Kidney (tissue), 13 donors: ENCODE measurements at regions not wholly inside any gene's neighbourhood (a gene's known extent, or its start where the extent isn't known, plus 50 kb on each side); places are given as distances from the start of the nearest gene placed in this dataset.

Source experiments
- DNase-seq, 5 donors: peaks; one replicate each; pipeline ENCODE4 v3.0.0-alpha.2; 2013 to 2020
- FAIRE-seq: peaks from 2 replicates; lab custom pipeline; 2012; peaks lifted over from hg19 to GRCh38; lab: Jason Lieb, UNC
- H3K27ac ChIP-seq, 2 donors: one replicate each; pipeline ENCODE4 v1.7.0; 2013; ENCODE audit warnings: low read depth in 2 of 2, low read length in 2 of 2, inconsistent platforms in 1 of 2
- H3K27me3 ChIP-seq: one replicate; pipeline ENCODE4 v1.7.1; 2013; ENCODE audit warnings: low read length, inconsistent platforms; ENCODE audit not compliant: control insufficient read depth, insufficient read depth
- H3K36me3 ChIP-seq, 3 donors: one replicate each; pipeline versions ENCODE4 v1.7.0 to v1.7.1; 2013; ENCODE audit warnings: low read length in 3 of 3, control low read depth in 1 of 3, inconsistent platforms in 1 of 3; ENCODE audit not compliant: insufficient read depth in 3 of 3, control insufficient read depth in 2 of 3
- H3K4me1 ChIP-seq, 3 donors: one replicate each; pipeline versions ENCODE4 v1.7.0 to v1.7.1; 2013; ENCODE audit warnings: low read length in 3 of 3, inconsistent platforms in 1 of 3, low read depth in 1 of 3; ENCODE audit not compliant: control insufficient read depth in 2 of 3, insufficient read depth in 2 of 3
- H3K4me3 ChIP-seq, 3 donors: one replicate each; pipeline versions ENCODE4 v1.7.0 to v1.8.1; 2013; ENCODE audit warnings: low read length in 3 of 3, control low read depth in 1 of 3, inconsistent platforms in 1 of 3
- H3K9ac ChIP-seq, 3 donors: one replicate each; pipeline versions ENCODE4 v1.7.0 to v1.7.1; 2013; ENCODE audit warnings: low read length in 3 of 3, control low read depth in 1 of 3, inconsistent platforms in 1 of 3
- H3K9me3 ChIP-seq, 3 donors: one replicate each; pipeline versions ENCODE4 v1.7.0 to v1.7.1; 2013; ENCODE audit warnings: low read length in 3 of 3, control low read depth in 1 of 3, inconsistent platforms in 1 of 3; ENCODE audit not compliant: control insufficient read depth in 2 of 3, insufficient read depth in 1 of 3
- CTCF ChIP-seq: IDR thresholded peaks from 3 replicates; pipeline ENCODE4 v1.5.1; 2012; ENCODE audit warnings: mild to moderate bottlenecking, moderate library complexity, borderline replicate concordance; ENCODE audit not compliant: insufficient read depth; ENCODE audit errors: extremely low read depth
- intact Hi-C: fragments of 100-400 bp; cut with DNase I; formaldehyde crosslinking; loops from one replicate; pipeline ENCODE4 v1.11.1; 2022
- donor health status: control.
- donor health status: control.
- donor health status: control.
- donor health status: control.
- donor health status: control.
- donor health status: DM: yes; HTN: yes; CAD: no.
- donor health status: Normal renal cell carcinoma (clear cell type).

GRCh38 chr7:131241386-131241785 is 86.3 kb upstream of the MKLN1 start:
- H3K4me1 ChIP-seq: no peaks in the 10 kb centered on the region
- no peaks in the 10 kb centered on the region for H3K27me3 ChIP-seq
- no peak for TF ChIP-seq CTCF
- H3K9me3 ChIP-seq: no peaks in the 10 kb centered on the region
- no peak overlapping the region for H3K9ac ChIP-seq
- no peak for FAIRE-seq
- intact Hi-C loops: no loop called here
- no peak for DNase-seq
- H3K4me3 ChIP-seq: no peak overlapping the region
- no peak overlapping the region for H3K27ac ChIP-seq
- H3K36me3 ChIP-seq: no peaks in the 10 kb centered on the region

GRCh38 chr7:131242123-131242650 is 85.5 kb upstream of the MKLN1 start:
- Histone ChIP-seq H3K4me1 (no peaks in the 10 kb centered on the region), H3K4me3 (no peak overlapping the region), H3K9ac (no peak overlapping the region), H3K9me3 (no peaks in the 10 kb centered on the region), H3K27ac (no peak overlapping the region), H3K27me3 (no peaks in the 10 kb centered on the region), H3K36me3 (no peaks in the 10 kb centered on the region)
- FAIRE-seq (no peak), DNase-seq (no peak)
- TF ChIP-seq CTCF: no peak
- intact Hi-C loops: no loop called here

GRCh38 chr7:131244259-131244852 is 83.3 kb upstream of the MKLN1 start:
- H3K27me3 ChIP-seq: no peaks in the 10 kb centered on the region
- H3K27ac ChIP-seq: no peak overlapping the region
- FAIRE-seq: no peak

More at GRCh38 chr7:131244259-131244852, 83.3 kb upstream of the MKLN1 start:
- Histone ChIP-seq H3K4me3 (no peak overlapping the region), H3K36me3 (no peaks in the 10 kb centered on the region), H3K9me3 (no peaks in the 10 kb centered on the region), H3K4me1 (no peaks in the 10 kb centered on the region), H3K9ac (no peak overlapping the region)
- TF ChIP-seq CTCF: no peak
- intact Hi-C loops: no loop called here
- DNase-seq: peak in 1 of 5 donors; percentile 75
